Ishikawa (cell line): ENCODE measurements at regions not wholly inside any gene's neighbourhood (a gene's known extent, or its start where the extent isn't known, plus 50 kb on each side); places are given as distances from the start of the nearest gene placed in this dataset.

Source experiments
- CREB1 ChIP-seq: IDR thresholded peaks from 2 replicates; pipeline ENCODE4 v1.6.1; 2012; ENCODE audit warnings: low read depth
- EGR1 ChIP-seq: IDR thresholded peaks from 2 replicates; pipeline ENCODE4 v1.6.1; 2012
- EP300 ChIP-seq: IDR thresholded peaks from 2 replicates; pipeline ENCODE4 v1.6.1; 2012; ENCODE audit warnings: borderline replicate concordance
- REST ChIP-seq: IDR thresholded peaks from 2 replicates; pipeline ENCODE4 v1.6.1; 2012; ENCODE audit warnings: low read depth, mild to moderate bottlenecking
- TAF1 ChIP-seq: IDR thresholded peaks from 2 replicates; pipeline ENCODE4 v1.6.1; 2012; ENCODE audit warnings: low read depth, mild to moderate bottlenecking

- no peak for TF ChIP-seq REST
- TF ChIP-seq CREB1 = no peak
- TF ChIP-seq EP300 = no peak
- no peak for TF ChIP-seq TAF1
- no peak for TF ChIP-seq EGR1
Measured at GRCh38 chr16:51009359-51009758, 141.7 kb downstream of the SALL1 start.
